Anterior cingulate cortex (tissue), 58 donors: ENCODE measurements at regions not wholly inside any gene's neighbourhood (a gene's known extent, or its start where the extent isn't known, plus 50 kb on each side); places are given as distances from the start of the nearest gene placed in this dataset.

ENCODE experiments used
- DNase-seq, 58 donors: peaks; one replicate each; lab custom pipeline; 2025; lab: John Stamatoyannopoulos, UW

DNA sequence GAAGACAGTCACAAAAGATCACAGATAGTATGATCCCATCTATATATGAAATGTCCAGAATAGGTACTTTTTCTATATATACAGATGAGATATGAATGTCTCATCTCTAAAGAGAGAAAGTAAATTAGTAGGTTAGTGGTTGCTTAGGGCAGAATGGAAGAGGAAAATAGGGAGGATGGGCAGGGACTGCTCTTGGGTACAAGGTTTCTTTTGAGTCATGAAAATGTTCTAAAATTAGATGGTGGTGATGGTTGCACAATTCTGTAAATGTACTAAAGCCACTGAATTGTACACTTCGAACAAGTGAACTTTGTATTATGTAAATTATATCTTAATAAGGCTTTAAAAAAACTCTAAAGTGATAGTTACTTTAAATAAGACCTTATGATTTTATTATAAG is 59.6 kb upstream of the GRAMD2B start:
- DNase-seq: no peak

- DNase-seq: no peak
These were observed 58.9 kb upstream of the GRAMD2B start for GRCh38 chr5:126364206-126364902.

DNA sequence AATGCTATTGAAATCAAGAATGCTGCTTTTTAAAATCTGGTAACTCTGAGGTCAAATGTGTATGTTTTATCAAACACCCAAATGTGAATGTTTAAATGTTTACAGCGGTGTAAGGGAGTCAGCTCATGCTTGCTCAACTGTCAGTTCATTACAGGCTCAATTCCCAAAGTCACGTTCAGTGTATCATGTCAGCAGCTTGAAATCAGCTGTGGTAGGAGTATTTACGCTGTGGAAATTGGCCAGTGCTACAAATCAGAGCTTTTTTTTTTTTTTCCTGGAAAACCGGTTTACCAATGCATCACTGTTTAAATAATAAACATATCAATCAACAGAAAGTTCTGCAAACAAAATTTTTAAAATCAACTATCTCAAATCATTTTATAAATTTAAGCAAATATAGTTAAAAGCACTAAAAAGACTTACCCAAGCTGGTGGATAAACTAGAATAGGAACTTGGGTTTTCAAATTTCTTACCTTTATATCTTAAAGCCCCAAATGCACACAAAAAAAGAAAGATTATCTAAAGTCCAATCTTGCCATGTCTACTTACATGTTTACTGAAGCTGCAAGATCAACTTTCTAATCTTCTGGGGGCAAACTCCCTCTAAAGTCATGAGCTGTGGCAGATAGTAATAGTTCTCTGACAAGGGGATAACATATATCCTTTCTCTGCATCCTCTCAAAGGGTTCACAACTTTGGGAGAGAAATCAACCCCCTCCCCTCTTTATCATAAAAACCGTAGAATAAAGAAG is 57.6 kb upstream of the GRAMD2B start:
- DNase-seq: no peak

- DNase-seq: no peak
These were observed 57.0 kb upstream of the GRAMD2B start for GRCh38 chr5:126366199-126366560.

GRCh38 chr5:126368239-126368812 is 54.9 kb upstream of the GRAMD2B start:
- no peak for DNase-seq

DNA sequence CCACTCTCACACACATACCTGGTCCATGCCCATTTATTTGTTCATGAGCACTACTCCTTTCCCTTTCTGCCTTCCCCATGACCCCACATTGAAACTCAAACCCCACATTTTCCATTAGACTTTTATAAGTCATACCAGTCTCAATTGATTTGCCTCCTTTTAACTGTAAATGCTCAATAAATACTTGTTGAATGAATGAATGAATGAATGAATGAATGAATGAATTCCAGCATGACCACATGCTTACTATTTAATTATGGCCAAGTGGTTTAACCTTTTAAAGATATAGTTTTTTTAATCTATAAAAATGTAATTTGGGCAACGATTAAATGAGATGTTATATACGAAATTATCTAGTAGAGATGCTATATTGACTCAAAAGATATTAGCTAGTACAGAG is 54.1 kb upstream of the GRAMD2B start:
- no peak for DNase-seq

DNA sequence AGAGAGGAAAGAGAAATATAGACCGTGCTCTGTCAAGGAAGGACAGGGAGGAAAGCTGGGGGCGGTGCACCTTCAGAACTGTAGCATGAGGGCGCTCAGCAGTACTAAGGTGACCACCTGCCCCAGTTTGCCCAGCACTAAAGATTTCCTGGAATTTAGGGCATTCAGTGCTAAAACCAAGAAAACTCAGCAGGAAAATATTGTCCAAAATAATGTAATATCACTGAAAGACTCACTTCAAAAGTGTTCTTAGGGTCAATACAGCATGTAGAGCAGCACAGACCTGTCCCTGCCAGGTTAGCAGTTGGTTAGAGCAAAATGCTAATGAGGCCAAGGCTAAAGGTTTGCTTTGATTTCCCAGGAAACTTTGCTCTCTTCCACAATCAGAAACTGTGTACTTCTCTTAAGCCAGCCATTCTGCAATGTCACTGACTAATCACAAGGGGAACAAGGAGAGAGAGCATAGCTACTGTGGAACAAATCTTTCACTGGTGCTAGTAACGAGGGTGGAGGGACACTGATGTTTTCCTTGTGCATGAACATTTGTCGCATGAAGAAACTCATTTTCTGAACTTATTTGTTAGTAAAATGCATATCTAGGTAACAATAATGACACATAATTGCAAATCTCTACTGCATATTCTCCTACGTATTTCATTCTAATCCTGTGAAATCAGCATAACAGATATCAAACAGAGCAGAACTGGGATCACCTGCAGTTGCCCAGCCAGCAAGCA is 53.0 kb upstream of the GRAMD2B start:
- no peak for DNase-seq

GRCh38 chr5:126370796-126371718 is 52.2 kb upstream of the GRAMD2B start:
- no peak for DNase-seq

DNA sequence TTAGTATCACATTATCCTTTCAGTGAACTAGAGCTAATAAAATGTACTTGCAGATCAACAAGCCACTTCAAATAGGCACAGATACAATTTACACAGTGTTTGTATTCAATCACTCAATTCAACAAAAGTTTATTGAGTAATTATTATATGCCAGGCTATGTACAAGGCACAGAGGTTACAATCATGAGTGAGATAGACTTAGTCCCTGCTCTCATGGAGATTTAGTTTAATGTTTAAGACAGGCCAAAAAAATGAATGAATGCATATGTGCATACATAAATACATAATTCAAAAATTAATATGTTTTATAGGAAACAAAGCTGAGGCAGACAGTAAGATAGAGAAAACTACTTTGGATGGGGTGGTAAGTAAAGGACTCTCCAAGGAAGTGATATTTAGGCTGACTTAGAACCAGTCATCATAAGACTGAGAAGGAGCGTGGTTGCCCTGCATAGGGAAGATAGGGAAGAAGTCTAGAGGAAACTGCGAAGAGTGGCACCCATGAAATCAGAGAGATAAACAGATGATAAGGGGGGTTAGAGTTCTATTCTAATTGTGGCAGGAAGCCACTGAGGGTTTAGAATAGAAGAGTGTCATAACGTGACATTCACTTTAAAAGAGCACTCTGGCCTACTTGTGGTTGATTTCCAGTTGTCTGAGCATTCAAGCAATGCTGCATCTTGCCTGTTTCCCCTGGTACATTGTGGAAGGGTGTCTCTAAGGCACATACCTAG is 49.7 kb upstream of the GRAMD2B start:
- DNase-seq: no peak
